ENCODE measurements at regions not wholly inside any gene's neighbourhood (a gene's known extent, or its start where the extent isn't known, plus 50 kb on each side); places are given as distances from the start of the nearest gene placed in this dataset.
"Not testable (repeated sequence)": the region's sequence is repeated elsewhere in the genome, so short reads cannot be mapped to it uniquely, and the experiment has no call there.

GRCh38 chr2:179385756-179386155, 121.1 kb upstream of the SESTD1 start:
- not testable (repeated sequence) for H3K9me3 ChIP-seq; H3K36me3 ChIP-seq; H3K4me3 ChIP-seq; DNase-seq (ENCODE audit: low spot score in 2 of 2); H3K4me1 ChIP-seq; H3K27ac ChIP-seq; H3K27me3 ChIP-seq
- 95% methylated on average over 16 of the region's 16 CpGs for WGBS, 2 donors

GRCh38 chr2:179383975-179384374, 119.3 kb upstream of the SESTD1 start:
- Histone ChIP-seq H3K4me1 (no peaks in the 10 kb centered on the region), H3K9me3 (no peaks in the 10 kb centered on the region), H3K36me3 (no peaks in the 10 kb centered on the region), H3K4me3 (no peak overlapping the region), H3K27me3 (no peaks in the 10 kb centered on the region), H3K27ac (no peak overlapping the region)
- 79 to 81% methylated on average over 1 of the region's 1 CpG for WGBS, 2 donors
- TF ChIP-seq CTCF (IDR thresholded peaks at IDR 0.05) (no peak), POLR2A (IDR thresholded peaks at IDR 0.05) (no peak), EP300 (IDR thresholded peaks at IDR 0.05) (no peak)
- no peak for DNase-seq (ENCODE audit: low spot score in 2 of 2)

GRCh38 chr2:179377296-179377695, 112.7 kb upstream of the SESTD1 start:
- Histone ChIP-seq H3K27me3 (no peaks in the 10 kb centered on the region), H3K4me1 (no peaks in the 10 kb centered on the region), H3K27ac (no peak overlapping the region), H3K36me3 (no peaks in the 10 kb centered on the region), H3K9me3 (peaks cover 0 to 3% (median 0%) of the 10 kb centered on the region in 4 donors), H3K4me3 (no peak overlapping the region)
- TF ChIP-seq EP300 (IDR thresholded peaks at IDR 0.05): no peak
- no peak for TF ChIP-seq POLR2A (IDR thresholded peaks at IDR 0.05)
- no peak for TF ChIP-seq CTCF (IDR thresholded peaks at IDR 0.05)
- 45 to 59% methylated on average over 1 of the region's 1 CpG for WGBS, 2 donors
- DNase-seq (ENCODE audit: low spot score in 2 of 2): no peak

GRCh38 chr2:179376881-179377280, 112.2 kb upstream of the SESTD1 start:
- Histone ChIP-seq H3K4me1 (no peaks in the 10 kb centered on the region), H3K27me3 (no peaks in the 10 kb centered on the region), H3K36me3 (no peaks in the 10 kb centered on the region), H3K27ac (no peak overlapping the region), H3K4me3 (no peak overlapping the region), H3K9me3 (peaks cover 0 to 3% (median 0%) of the 10 kb centered on the region in 4 donors)
- 97 to 100% methylated on average over 1 of the region's 1 CpG for WGBS, 2 donors
- no peak for DNase-seq (ENCODE audit: low spot score in 2 of 2)
- no peak for TF ChIP-seq CTCF (IDR thresholded peaks at IDR 0.05)
- TF ChIP-seq EP300 (IDR thresholded peaks at IDR 0.05): no peak
- TF ChIP-seq POLR2A (IDR thresholded peaks at IDR 0.05): no peak

- no peak for DNase-seq (ENCODE audit: low spot score in 2 of 2)
- no peak overlapping the region for H3K4me3 ChIP-seq
- no peaks in the 10 kb centered on the region for H3K4me1 ChIP-seq
- no peak overlapping the region for H3K27ac ChIP-seq
- H3K9me3 ChIP-seq: peaks cover 0 to 3% (median 0%) of the 10 kb centered on the region in 4 donors
- WGBS, 2 donors: 87 to 92% methylated on average over 4 of the region's 4 CpGs
- no peaks in the 10 kb centered on the region for H3K27me3 ChIP-seq
- TF ChIP-seq POLR2A (IDR thresholded peaks at IDR 0.05) (no peak), EP300 (IDR thresholded peaks at IDR 0.05) (no peak), CTCF (IDR thresholded peaks at IDR 0.05) (no peak)
- H3K36me3 ChIP-seq: no peaks in the 10 kb centered on the region
These were observed 109.2 kb upstream of the SESTD1 start for GRCh38 chr2:179373816-179374215.

GRCh38 chr2:179365561-179365960, 100.9 kb upstream of the SESTD1 start:
- not testable (repeated sequence) for H3K27ac ChIP-seq; DNase-seq (ENCODE audit: low spot score in 2 of 2); H3K9me3 ChIP-seq; H3K4me3 ChIP-seq; H3K36me3 ChIP-seq; H3K4me1 ChIP-seq; H3K27me3 ChIP-seq
- 95 to 99% methylated on average over 5 of the region's 5 CpGs for WGBS, 2 donors

Measured in tibial nerve (tissue), 4 donors.